Aorta (tissue), 5 donors: ENCODE measurements at regions not wholly inside any gene's neighbourhood (a gene's known extent, or its start where the extent isn't known, plus 50 kb on each side); places are given as distances from the start of the nearest gene placed in this dataset.

Source experiments
- ATAC-seq: fragments of 200-7000 bp; cut with Tn5 transposase; one replicate; pipeline ENCODE4 v1.9.1; 2022; ENCODE audit warnings: moderate library complexity; ENCODE audit not compliant: low FRiP score
- DNase-seq, 2 donors: peaks; one replicate each; pipeline ENCODE4 v3.0.0-alpha.2; 2020
- H3K27ac ChIP-seq, 2 donors: one replicate each; pipeline ENCODE4 v1.5.1; 2013; ENCODE audit warnings: low read length in 2 of 2, mild to moderate bottlenecking in 2 of 2, moderate library complexity in 2 of 2, control low read depth in 1 of 2, inconsistent platforms in 1 of 2, low read depth in 1 of 2
- H3K27me3 ChIP-seq, 2 donors: one replicate each; pipeline ENCODE4 v1.6.1; 2013; ENCODE audit warnings: control low read depth in 1 of 2, low read length in 1 of 2, mild to moderate bottlenecking in 1 of 2, moderate library complexity in 1 of 2; ENCODE audit not compliant: insufficient read depth in 2 of 2, control insufficient read depth in 1 of 2
- H3K36me3 ChIP-seq, 2 donors: one replicate each; pipeline ENCODE4 v1.6.1; 2013; ENCODE audit warnings: control low read depth in 1 of 2, low read length in 1 of 2, mild to moderate bottlenecking in 1 of 2; ENCODE audit not compliant: insufficient read depth in 2 of 2, control insufficient read depth in 1 of 2
- H3K4me1 ChIP-seq, 2 donors: one replicate each; pipeline ENCODE4 v1.6.1; 2013; ENCODE audit warnings: low read length in 2 of 2, control low read depth in 1 of 2, mild to moderate bottlenecking in 1 of 2, moderate library complexity in 1 of 2; ENCODE audit not compliant: insufficient read depth in 2 of 2, control insufficient read depth in 1 of 2
- H3K4me3 ChIP-seq, 2 donors: one replicate each; pipeline ENCODE4 v1.5.1; 2013; ENCODE audit warnings: low read length in 2 of 2, control low read depth in 1 of 2, mild to moderate bottlenecking in 1 of 2
- H3K9me3 ChIP-seq: one replicate; pipeline ENCODE4 v1.6.1; 2013; ENCODE audit warnings: mild to moderate bottlenecking, low read length; ENCODE audit not compliant: control insufficient read depth
- WGBS, 2 donors: extraction: QIAGEN DNeasy Blood & Tissue Kit; methylation state at CpG; one replicate each; pipeline ENCODE4 v1.1.7; 2013; 5-methylcytosine and 5-hydroxymethylcytosine counted together
- intact Hi-C, 2 donors: fragments of 100-400 bp; cut with DNase I; formaldehyde crosslinking; loops; one replicate each; pipeline versions ENCODE4 v1.14.2 to v1.15.0; 2022
- donor health status: healthy with polysubstance abuse.
- donor health status: Bipolar disorder and iron deficiency.
- donor health status: DM: no; HTN: no; CAD: no.
- donor health status: DM: no; HTN: no; CAD: no.
- donor health status: DM: yes; HTN: yes; CAD: no.

GRCh38 chr7:91811236-91811635 is 69.3 kb downstream of the MTERF1 start:
- 11 to 16% methylated on average over 3 of the region's 3 CpGs for WGBS, 2 donors
- Histone ChIP-seq H3K27ac (no peak overlapping the region), H3K27me3 (no peaks in the 10 kb centered on the region), H3K4me3 (no peak overlapping the region), H3K4me1 (no peaks in the 10 kb centered on the region), H3K36me3 (no peaks in the 10 kb centered on the region), H3K9me3 (peaks cover 2% of the 10 kb centered on the region)
- no peak for ATAC-seq
- intact Hi-C loops, result no loop called here
- no peak for DNase-seq

DNA sequence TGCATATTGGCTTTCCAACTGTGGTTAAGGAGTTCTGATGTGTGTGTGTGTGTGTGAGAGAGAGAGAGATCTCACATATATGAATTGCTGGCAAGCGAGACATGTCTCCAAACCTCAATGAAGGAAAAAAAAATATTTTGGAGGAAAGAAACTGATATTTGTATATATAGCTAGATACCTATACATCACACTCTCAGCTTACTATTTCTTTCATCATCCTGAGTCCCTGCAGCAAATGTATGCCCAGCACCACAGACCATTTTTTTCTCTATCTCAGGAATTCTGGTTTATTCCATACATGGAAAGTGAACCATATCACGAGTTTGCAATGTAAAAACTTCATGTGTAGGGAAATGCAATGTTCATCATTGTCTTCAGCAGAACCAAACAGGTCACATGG is 68.9 kb downstream of the MTERF1 start:
- Histone ChIP-seq H3K9me3 (peaks cover 2% of the 10 kb centered on the region), H3K27ac (no peak overlapping the region), H3K27me3 (no peaks in the 10 kb centered on the region), H3K4me3 (no peak overlapping the region), H3K4me1 (no peaks in the 10 kb centered on the region), H3K36me3 (no peaks in the 10 kb centered on the region)
- intact Hi-C loops, result no loop called here
- ATAC-seq, result no peak
- WGBS, 2 donors, result 80 to 83% methylated on average over 2 of the region's 2 CpGs
- DNase-seq, result no peak

DNA sequence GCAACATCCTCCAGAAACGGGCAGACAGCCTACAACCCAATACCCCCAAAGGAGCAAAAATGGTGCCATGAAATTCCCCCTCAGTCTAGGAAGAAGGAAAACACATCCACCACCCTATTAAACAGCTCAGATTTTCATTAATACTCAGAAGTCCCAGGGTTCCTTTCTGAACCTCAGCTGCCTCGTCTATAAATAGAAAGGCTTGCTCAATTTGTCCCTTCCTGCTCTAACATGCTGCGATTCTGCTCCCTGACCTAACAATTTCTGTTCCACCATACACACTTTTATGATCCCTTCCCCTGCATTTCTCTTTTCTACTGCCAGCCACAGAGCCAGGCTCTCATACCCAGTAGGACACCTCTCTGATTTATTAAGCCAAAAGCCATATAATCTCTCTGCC is 68.1 kb downstream of the MTERF1 start:
- DNase-seq, result no peak
- H3K27ac ChIP-seq, result no peak overlapping the region
- no peaks in the 10 kb centered on the region for H3K36me3 ChIP-seq
- H3K9me3 ChIP-seq, result peaks cover 3% of the 10 kb centered on the region
- ATAC-seq, result no peak
- H3K4me3 ChIP-seq, result no peak overlapping the region
- no peaks in the 10 kb centered on the region for H3K4me1 ChIP-seq
- intact Hi-C loops, result no loop called here
- no peaks in the 10 kb centered on the region for H3K27me3 ChIP-seq
- WGBS, 2 donors, result 29 to 44% methylated on average over 3 of the region's 3 CpGs

- no peaks in the 10 kb centered on the region for H3K27me3 ChIP-seq
- H3K4me1 ChIP-seq, result no peaks in the 10 kb centered on the region
- peaks cover 4% of the 10 kb centered on the region for H3K9me3 ChIP-seq
- H3K36me3 ChIP-seq, result no peaks in the 10 kb centered on the region
- DNase-seq (no peak), ATAC-seq (no peak)
- H3K27ac ChIP-seq, result no peak overlapping the region
- no peak overlapping the region for H3K4me3 ChIP-seq
- WGBS, 2 donors, result 94 to 100% methylated on average over 1 of the region's 1 CpG
- intact Hi-C loops, result no loop called here
Observed at GRCh38 chr7:91814189-91814588, 66.3 kb downstream of the MTERF1 start.
